ENCODE measurements at regions not wholly inside any gene's neighbourhood (a gene's known extent, or its start where the extent isn't known, plus 50 kb on each side); places are given as distances from the start of the nearest gene placed in this dataset.

DNA sequence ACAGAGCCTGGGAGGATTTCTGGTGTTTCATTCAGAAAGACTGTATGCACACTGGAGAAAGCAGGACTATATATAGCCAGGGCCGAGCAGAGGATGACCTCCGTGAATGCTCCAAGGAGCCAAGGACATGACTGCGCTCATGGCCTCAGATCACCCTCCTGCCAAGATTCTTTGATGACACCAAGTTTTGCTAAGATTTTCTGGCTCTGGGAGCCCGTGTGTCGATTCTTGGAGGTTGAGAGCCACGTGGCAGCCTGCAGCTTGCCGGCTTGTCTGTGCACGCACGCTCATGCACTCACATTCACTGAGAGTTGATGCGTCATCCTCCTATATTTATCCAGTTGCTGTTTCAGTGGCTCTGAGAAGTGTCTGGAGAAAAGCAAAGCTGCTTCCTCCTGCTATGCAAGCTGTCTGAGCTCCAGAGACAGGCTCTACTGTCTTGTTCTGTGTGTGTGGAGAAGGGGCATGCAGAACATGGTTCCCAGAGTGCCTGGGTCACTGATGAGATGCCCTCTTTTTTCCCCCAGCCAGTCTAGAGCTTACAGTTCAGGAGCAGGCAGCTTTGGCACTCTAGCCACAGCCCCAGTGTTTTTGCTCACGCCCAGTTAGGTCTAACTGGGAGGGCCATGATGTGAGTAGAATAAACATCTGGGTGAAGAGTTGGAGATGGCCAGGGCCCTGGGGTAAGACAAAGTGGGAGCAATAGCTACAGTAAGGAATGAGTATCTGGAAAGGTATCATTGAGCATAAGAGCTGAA lies 64.9 kb upstream of the SCOC start:
- no peak for TF ChIP-seq EZH2 (IDR thresholded peaks at IDR 0.05; ENCODE audit: borderline replicate concordance, low read depth, low read length, severe bottlenecking)
- TF ChIP-seq, protein P1, sequence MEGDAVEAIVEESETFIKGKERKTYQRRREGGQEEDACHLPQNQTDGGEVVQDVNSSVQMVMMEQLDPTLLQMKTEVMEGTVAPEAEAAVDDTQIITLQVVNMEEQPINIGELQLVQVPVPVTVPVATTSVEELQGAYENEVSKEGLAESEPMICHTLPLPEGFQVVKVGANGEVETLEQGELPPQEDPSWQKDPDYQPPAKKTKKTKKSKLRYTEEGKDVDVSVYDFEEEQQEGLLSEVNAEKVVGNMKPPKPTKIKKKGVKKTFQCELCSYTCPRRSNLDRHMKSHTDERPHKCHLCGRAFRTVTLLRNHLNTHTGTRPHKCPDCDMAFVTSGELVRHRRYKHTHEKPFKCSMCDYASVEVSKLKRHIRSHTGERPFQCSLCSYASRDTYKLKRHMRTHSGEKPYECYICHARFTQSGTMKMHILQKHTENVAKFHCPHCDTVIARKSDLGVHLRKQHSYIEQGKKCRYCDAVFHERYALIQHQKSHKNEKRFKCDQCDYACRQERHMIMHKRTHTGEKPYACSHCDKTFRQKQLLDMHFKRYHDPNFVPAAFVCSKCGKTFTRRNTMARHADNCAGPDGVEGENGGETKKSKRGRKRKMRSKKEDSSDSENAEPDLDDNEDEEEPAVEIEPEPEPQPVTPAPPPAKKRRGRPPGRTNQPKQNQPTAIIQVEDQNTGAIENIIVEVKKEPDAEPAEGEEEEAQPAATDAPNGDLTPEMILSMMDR (IDR thresholded peaks at IDR 0.05; ENCODE audit: borderline replicate concordance, extremely low read depth, low read length, poor library complexity, severe bottlenecking) = no peak
- Histone ChIP-seq H3K9me3 (ENCODE audit: insufficient read depth, low read length, severe bottlenecking) (no peaks in the 10 kb centered on the region), H3K4me3 (ENCODE audit: low read depth in 1 of 2, low read length in 2 of 2) (no peak overlapping the region), H2AFZ (ENCODE audit: low read depth, low read length) (no peak overlapping the region), H3K36me3 (ENCODE audit: insufficient read depth, low read length) (no peaks in the 10 kb centered on the region), H3K27ac (ENCODE audit: low read length) (no peak overlapping the region), H3K4me2 (ENCODE audit: insufficient read depth, low read length) (no peak overlapping the region), H3K4me1 (ENCODE audit: insufficient read depth, low read length) (no peaks in the 10 kb centered on the region), H3K27me3 (ENCODE audit: insufficient read depth, low read length, poor library complexity) (peaks cover 16% of the 10 kb centered on the region), H3K9ac (ENCODE audit: low read depth, low read length) (no peak overlapping the region), H4K20me1 (ENCODE audit: insufficient read depth, low read length) (no peaks in the 10 kb centered on the region), H3K79me2 (ENCODE audit: insufficient read depth, low read length) (no peaks in the 10 kb centered on the region)
- ATAC-seq (ENCODE audit: insufficient read depth, low read depth) (no peak), DNase-seq (no peak)

DNA sequence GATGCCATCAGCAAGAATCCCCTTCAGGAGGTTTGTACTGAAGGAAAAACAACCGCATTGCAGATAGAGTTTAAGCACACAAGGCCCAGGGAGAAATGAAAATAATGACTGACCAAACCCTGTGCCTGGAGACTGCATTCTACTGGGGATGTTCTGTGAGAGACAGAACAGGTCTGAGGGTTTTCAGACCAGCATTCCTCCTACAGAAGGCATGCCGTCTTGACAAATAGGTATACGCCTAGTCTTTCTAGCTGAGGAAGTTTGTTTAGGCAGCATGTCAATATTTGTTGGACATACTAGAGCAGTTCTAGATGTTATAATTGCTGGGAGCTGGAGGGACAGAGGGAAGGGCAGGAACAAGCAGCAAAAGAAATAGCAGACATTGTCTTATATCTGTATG lies 68.4 kb upstream of the SCOC start:
- ATAC-seq (ENCODE audit: insufficient read depth, low read depth) = no peak
- Histone ChIP-seq H3K79me2 (ENCODE audit: insufficient read depth, low read length) (no peaks in the 10 kb centered on the region), H3K9ac (ENCODE audit: low read depth, low read length) (no peak overlapping the region), H3K36me3 (ENCODE audit: insufficient read depth, low read length) (no peaks in the 10 kb centered on the region), H3K4me1 (ENCODE audit: insufficient read depth, low read length) (no peaks in the 10 kb centered on the region), H2AFZ (ENCODE audit: low read depth, low read length) (no peak overlapping the region), H3K9me3 (ENCODE audit: insufficient read depth, low read length, severe bottlenecking) (no peaks in the 10 kb centered on the region), H3K4me2 (ENCODE audit: insufficient read depth, low read length) (no peak overlapping the region), H3K27me3 (ENCODE audit: insufficient read depth, low read length, poor library complexity) (peaks cover 16% of the 10 kb centered on the region), H3K4me3 (ENCODE audit: low read depth in 1 of 2, low read length in 2 of 2) (no peak overlapping the region), H3K27ac (ENCODE audit: low read length) (no peak overlapping the region), H4K20me1 (ENCODE audit: insufficient read depth, low read length) (no peaks in the 10 kb centered on the region)
- TF ChIP-seq EZH2 (IDR thresholded peaks at IDR 0.05; ENCODE audit: borderline replicate concordance, low read depth, low read length, severe bottlenecking) = no peak
- TF ChIP-seq, protein P1 (IDR thresholded peaks at IDR 0.05; ENCODE audit: borderline replicate concordance, extremely low read depth, low read length, poor library complexity, severe bottlenecking) = no peak
- DNase-seq = no peak

DNA sequence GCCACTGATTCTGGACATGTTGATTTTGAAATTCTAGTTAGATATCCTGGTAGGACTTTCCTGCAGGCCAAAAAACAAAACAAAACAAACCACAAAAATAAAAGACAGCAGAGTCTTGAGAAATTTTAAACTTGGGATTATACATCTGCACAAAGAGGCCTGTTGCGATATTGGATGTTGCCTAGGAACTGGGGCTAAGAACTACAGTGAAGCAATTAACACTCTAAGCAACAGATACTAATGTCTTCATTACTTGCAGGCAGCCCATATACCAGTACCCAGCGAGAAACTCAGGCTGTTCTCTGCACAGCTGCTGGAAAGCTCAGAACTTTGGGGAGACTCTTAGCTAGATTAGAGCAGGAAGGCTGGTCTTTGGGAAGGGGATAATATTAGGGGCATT lies 69.1 kb upstream of the SCOC start:
- no peaks in the 10 kb centered on the region for H3K4me1 ChIP-seq (ENCODE audit: insufficient read depth, low read length)
- H3K9ac ChIP-seq (ENCODE audit: low read depth, low read length) = no peak overlapping the region
- no peak overlapping the region for H3K27ac ChIP-seq (ENCODE audit: low read length)
- no peaks in the 10 kb centered on the region for H4K20me1 ChIP-seq (ENCODE audit: insufficient read depth, low read length)
- H3K36me3 ChIP-seq (ENCODE audit: insufficient read depth, low read length) = no peaks in the 10 kb centered on the region
- TF ChIP-seq EZH2 (IDR thresholded peaks at IDR 0.05; ENCODE audit: borderline replicate concordance, low read depth, low read length, severe bottlenecking) = no peak
- TF ChIP-seq, protein P1 (IDR thresholded peaks at IDR 0.05; ENCODE audit: borderline replicate concordance, extremely low read depth, low read length, poor library complexity, severe bottlenecking) = no peak
- peaks cover 16% of the 10 kb centered on the region for H3K27me3 ChIP-seq (ENCODE audit: insufficient read depth, low read length, poor library complexity)
- H3K9me3 ChIP-seq (ENCODE audit: insufficient read depth, low read length, severe bottlenecking) = no peaks in the 10 kb centered on the region
- H3K79me2 ChIP-seq (ENCODE audit: insufficient read depth, low read length) = no peaks in the 10 kb centered on the region
- no peak overlapping the region for H2AFZ ChIP-seq (ENCODE audit: low read depth, low read length)
- ATAC-seq (ENCODE audit: insufficient read depth, low read depth) (no peak), DNase-seq (no peak)
- H3K4me3 ChIP-seq (ENCODE audit: low read depth in 1 of 2, low read length in 2 of 2) = no peak overlapping the region
- H3K4me2 ChIP-seq (ENCODE audit: insufficient read depth, low read length) = no peak overlapping the region
